ENCODE measurements at regions not wholly inside any gene's neighbourhood (a gene's known extent, or its start where the extent isn't known, plus 50 kb on each side); places are given as distances from the start of the nearest gene placed in this dataset.

- TF ChIP-seq CTCF (IDR thresholded peaks at IDR 0.05), result no peak
- no peak for TF ChIP-seq POLR2A (IDR thresholded peaks at IDR 0.05)
Measured at GRCh38 chr14:97776890-97777558, 979.8 kb downstream of the VRK1 start.
